HUES64 (cell line): ENCODE measurements at regions not wholly inside any gene's neighbourhood (a gene's known extent, or its start where the extent isn't known, plus 50 kb on each side); places are given as distances from the start of the nearest gene placed in this dataset.
"Not testable (repeated sequence)": the region's sequence is repeated elsewhere in the genome, so short reads cannot be mapped to it uniquely, and the experiment has no call there.

Source experiments
- H3K27ac ChIP-seq: 2 replicates; pipeline ENCODE4 v1.7.0; 2013; ENCODE audit warnings: low read depth, low read length, inconsistent platforms
- H3K27me3 ChIP-seq: 2 replicates; pipeline ENCODE4 v1.6.1; 2013; ENCODE audit warnings: mild to moderate bottlenecking, low read length; ENCODE audit not compliant: insufficient read depth
- H3K36me3 ChIP-seq: 2 replicates; pipeline ENCODE4 v1.6.1; 2013; ENCODE audit warnings: mild to moderate bottlenecking, low read length; ENCODE audit not compliant: insufficient read depth
- H3K4me1 ChIP-seq: 2 replicates; pipeline ENCODE4 v1.6.1; 2013; ENCODE audit warnings: mild to moderate bottlenecking, low read length, moderate library complexity; ENCODE audit not compliant: insufficient read depth
- H3K4me3 ChIP-seq: 2 replicates; pipeline ENCODE4 v1.5.1; 2013; ENCODE audit warnings: mild to moderate bottlenecking, low read length, moderate library complexity
- H3K9ac ChIP-seq: 2 replicates; pipeline ENCODE4 v1.6.1; 2013; ENCODE audit warnings: mild to moderate bottlenecking, low read depth, low read length
- H3K9me3 ChIP-seq: 2 replicates; pipeline ENCODE4 v1.6.1; 2013; ENCODE audit warnings: low read depth, low read length; ENCODE audit not compliant: insufficient read depth
- WGBS: fragments of 150-250, 120-280 bp; methylation state at CpG from one replicate; pipeline ENCODE4 v1.1.7; 2013; ENCODE audit warnings: missing lambda C conversion rate; 5-methylcytosine and 5-hydroxymethylcytosine counted together

DNA sequence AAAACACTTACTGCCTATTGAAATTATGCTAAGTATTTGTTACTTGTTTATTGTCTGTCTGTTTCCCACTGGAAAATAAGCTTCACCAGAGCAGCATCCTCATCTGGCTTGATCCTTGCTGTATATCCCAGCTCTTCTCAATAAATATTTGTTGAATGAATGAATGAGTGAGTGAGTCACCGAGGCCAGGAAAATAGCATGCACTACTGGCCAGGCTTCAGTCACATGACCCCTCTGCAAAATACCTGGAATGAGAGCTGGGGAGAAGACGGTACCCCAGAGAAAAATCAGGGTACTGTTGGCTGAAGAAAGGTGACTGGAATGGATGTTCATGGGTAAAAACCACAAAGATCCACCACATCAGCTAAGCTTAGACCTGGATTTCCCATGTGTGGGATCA is 331.9 kb downstream of the SHQ1 start:
- no peak overlapping the region for H3K27ac ChIP-seq
- H3K4me3 ChIP-seq, result no peak overlapping the region
- 100% methylated on average over 2 of the region's 2 CpGs for WGBS

DNA sequence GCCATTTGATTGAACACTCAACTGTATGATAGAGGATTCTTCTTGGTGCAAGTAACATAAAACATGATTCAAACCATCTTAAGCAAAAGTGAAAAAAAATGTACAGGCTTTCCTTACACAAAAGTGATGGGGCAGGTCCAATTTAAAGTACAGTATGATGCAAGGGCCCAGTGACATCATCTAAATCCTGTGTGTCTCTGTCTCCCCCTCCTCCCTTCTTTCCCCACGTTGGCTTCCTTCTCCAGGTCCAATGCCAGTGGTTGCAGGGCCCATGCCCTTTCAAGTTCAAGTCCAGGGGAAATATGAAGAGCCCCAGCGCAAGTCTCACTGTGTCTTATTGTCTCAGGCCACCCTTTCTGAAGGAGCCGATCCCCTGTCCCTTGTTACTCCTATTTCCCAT is 332.3 kb downstream of the SHQ1 start:
- Histone ChIP-seq H3K9ac (no peak overlapping the region), H3K36me3 (no peaks in the 10 kb centered on the region), H3K27ac (no peak overlapping the region), H3K9me3 (no peaks in the 10 kb centered on the region), H3K4me3 (no peak overlapping the region), H3K27me3 (no peaks in the 10 kb centered on the region), H3K4me1 (no peaks in the 10 kb centered on the region)
- WGBS, result 86% methylated on average over 3 of the region's 3 CpGs

More for the DNA sequence above, 331.9 kb downstream of the SHQ1 start:
- Histone ChIP-seq H3K4me1 (no peaks in the 10 kb centered on the region), H3K27me3 (no peaks in the 10 kb centered on the region), H3K9me3 (no peaks in the 10 kb centered on the region), H3K9ac (no peak overlapping the region), H3K36me3 (no peaks in the 10 kb centered on the region)

- H3K27me3 ChIP-seq, result no peaks in the 10 kb centered on the region
- no peaks in the 10 kb centered on the region for H3K4me1 ChIP-seq
- H3K27ac ChIP-seq, result no peak overlapping the region
- 87% methylated on average over 3 of the region's 3 CpGs for WGBS
- H3K9ac ChIP-seq, result no peak overlapping the region
- no peaks in the 10 kb centered on the region for H3K9me3 ChIP-seq
- no peaks in the 10 kb centered on the region for H3K36me3 ChIP-seq
- H3K4me3 ChIP-seq, result no peak overlapping the region
Measured at GRCh38 chr3:72515281-72515680, 333.0 kb downstream of the SHQ1 start.

GRCh38 chr3:72510247-72510646 is 338.0 kb downstream of the SHQ1 start:
- Histone ChIP-seq H3K9me3 (no peaks in the 10 kb centered on the region), H3K27ac (no peak overlapping the region), H3K4me3 (no peak overlapping the region), H3K9ac (no peak overlapping the region), H3K36me3 (no peaks in the 10 kb centered on the region), H3K27me3 (no peaks in the 10 kb centered on the region), H3K4me1 (no peaks in the 10 kb centered on the region)
- 90% methylated on average over 3 of the region's 3 CpGs for WGBS

GRCh38 chr3:72505539-72506405 is 342.5 kb downstream of the SHQ1 start:
- Histone ChIP-seq H3K9me3 (no peaks in the 10 kb centered on the region), H3K4me1 (no peaks in the 10 kb centered on the region), H3K9ac (no peak overlapping the region), H3K27me3 (no peaks in the 10 kb centered on the region), H3K4me3 (no peak overlapping the region), H3K36me3 (no peaks in the 10 kb centered on the region), H3K27ac (no peak overlapping the region)
- 93% methylated on average over 5 of the region's 6 CpGs for WGBS

- not testable (repeated sequence) for H3K9ac ChIP-seq, H3K27me3 ChIP-seq, H3K4me3 ChIP-seq, H3K9me3 ChIP-seq, H3K4me1 ChIP-seq, H3K27ac ChIP-seq, H3K36me3 ChIP-seq
- 95% methylated on average over 7 of the region's 7 CpGs for WGBS
Measured at GRCh38 chr3:72497501-72497900, 350.7 kb downstream of the SHQ1 start.

DNA sequence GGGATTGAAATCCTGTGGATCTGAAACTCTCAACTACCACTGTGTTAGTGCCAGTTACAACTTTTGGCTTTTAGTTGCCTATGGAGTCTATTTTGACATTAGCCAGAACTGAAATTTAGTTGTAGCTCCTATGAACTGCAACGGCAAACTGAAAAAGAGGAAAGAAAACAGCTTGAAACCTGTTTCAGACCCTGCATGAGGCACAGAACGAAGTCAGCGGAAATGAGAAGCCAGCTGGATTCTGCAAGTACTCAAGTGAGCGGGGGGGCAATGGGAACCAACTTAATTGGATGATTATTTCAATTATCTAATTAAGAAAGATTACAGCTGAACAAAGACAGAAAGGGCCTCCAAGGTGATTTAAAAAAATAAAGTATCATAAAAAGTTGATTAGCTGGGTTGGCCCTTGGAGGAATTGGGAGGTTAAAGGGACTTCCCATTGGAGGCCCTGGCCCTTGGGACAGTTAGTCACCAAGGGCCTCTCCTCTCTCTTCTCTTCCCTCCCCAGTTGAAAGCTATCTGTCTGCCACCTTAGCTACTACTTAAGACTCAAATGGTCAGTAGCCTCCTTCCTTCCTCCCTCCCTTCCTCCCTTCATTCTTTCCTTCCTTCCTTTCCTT is 352.1 kb downstream of the SHQ1 start:
- no peaks in the 10 kb centered on the region for H3K36me3 ChIP-seq
- H3K4me3 ChIP-seq, result no peak overlapping the region
- H3K27me3 ChIP-seq, result no peaks in the 10 kb centered on the region
- 93% methylated on average over 3 of the region's 4 CpGs for WGBS
- H3K9me3 ChIP-seq, result no peaks in the 10 kb centered on the region
- no peak overlapping the region for H3K9ac ChIP-seq
- H3K27ac ChIP-seq, result no peak overlapping the region
- peaks cover 9% of the 10 kb centered on the region for H3K4me1 ChIP-seq

DNA sequence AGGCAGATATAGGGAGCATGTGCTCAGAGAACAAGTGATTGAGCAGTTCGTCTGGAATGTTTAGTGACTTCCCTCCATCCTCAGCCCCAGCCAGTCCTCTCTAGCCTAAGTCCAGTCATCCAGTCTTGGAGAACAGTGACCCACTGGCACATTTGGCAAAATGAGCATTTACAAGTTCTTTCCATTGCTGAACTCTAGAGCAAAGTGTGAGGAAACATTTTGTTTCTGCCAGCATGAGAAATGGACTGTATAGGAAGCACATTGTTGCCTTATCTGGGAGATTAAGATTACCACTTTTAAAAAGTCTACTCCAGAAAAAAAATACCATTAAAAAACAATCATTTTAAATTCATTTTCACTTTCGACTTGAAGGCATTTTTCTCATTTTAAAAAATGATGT is 353.6 kb downstream of the SHQ1 start:
- WGBS, result 86% methylated on average over 1 of the region's 2 CpGs

DNA sequence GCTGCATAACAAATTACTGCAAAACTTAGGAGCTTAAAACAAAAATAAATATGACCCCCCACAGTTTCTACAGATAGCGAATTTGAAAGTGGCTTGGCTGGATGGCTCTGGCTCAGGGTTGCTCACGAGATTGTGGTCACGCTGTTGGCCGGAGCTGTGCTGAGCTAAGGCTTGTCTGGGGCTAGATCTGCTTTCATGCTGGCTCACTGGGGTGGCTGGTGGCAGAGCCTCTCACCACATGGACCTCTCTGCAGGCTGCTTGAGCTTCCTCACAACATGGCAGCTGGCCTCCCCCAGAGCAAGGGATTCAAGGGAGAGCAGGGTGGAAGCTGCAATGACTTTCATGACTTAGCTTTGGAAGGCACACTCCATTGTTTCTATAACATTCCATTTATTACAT is 354.1 kb downstream of the SHQ1 start:
- Histone ChIP-seq H3K27ac (no peak overlapping the region), H3K36me3 (no peaks in the 10 kb centered on the region), H3K4me3 (no peak overlapping the region), H3K9ac (no peak overlapping the region), H3K27me3 (no peaks in the 10 kb centered on the region), H3K9me3 (no peaks in the 10 kb centered on the region), H3K4me1 (peaks cover 16% of the 10 kb centered on the region)
- 97% methylated on average over 4 of the region's 4 CpGs for WGBS

More for the DNA sequence above, 353.6 kb downstream of the SHQ1 start:
- H3K9me3 ChIP-seq, result no peaks in the 10 kb centered on the region
- no peak overlapping the region for H3K27ac ChIP-seq
- no peak overlapping the region for H3K4me3 ChIP-seq
- H3K4me1 ChIP-seq, result peaks cover 16% of the 10 kb centered on the region
- H3K9ac ChIP-seq, result no peak overlapping the region
- H3K36me3 ChIP-seq, result no peaks in the 10 kb centered on the region
- no peaks in the 10 kb centered on the region for H3K27me3 ChIP-seq

DNA sequence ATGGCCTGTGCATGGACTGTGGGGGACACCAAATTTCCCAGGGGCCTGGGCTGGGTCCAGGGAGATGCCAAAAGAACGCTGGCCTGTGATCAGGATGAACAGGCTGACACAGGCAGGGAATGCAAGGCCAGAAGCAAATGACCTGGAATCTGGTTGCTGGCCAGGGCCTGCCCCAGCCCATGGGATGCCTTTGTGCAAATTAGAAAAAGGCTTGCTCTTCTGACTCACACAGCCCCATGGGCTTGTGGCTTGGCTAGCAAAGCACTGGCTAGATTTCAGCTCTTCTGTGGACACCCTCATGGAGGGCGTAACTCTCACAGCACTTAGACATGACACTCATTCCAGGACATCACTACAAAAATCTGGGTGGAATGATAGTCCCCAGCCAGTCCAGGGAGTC is 356.0 kb downstream of the SHQ1 start:
- no peaks in the 10 kb centered on the region for H3K27me3 ChIP-seq
- H3K9ac ChIP-seq, result no peak overlapping the region
- H3K9me3 ChIP-seq, result no peaks in the 10 kb centered on the region
- WGBS, result 86% methylated on average over 2 of the region's 2 CpGs
- H3K4me3 ChIP-seq, result no peak overlapping the region
- H3K4me1 ChIP-seq, result peaks cover 28% of the 10 kb centered on the region
- no peak overlapping the region for H3K27ac ChIP-seq
- no peaks in the 10 kb centered on the region for H3K36me3 ChIP-seq

GRCh38 chr3:72490688-72491435 is 357.4 kb downstream of the SHQ1 start:
- Histone ChIP-seq H3K9ac (no peak overlapping the region), H3K4me1 (peaks cover 34% of the 10 kb centered on the region), H3K36me3 (no peaks in the 10 kb centered on the region), H3K9me3 (no peaks in the 10 kb centered on the region), H3K27ac (peak overlapping the region; percentile 9; the same call in 1 of the 2 replicates), H3K27me3 (no peaks in the 10 kb centered on the region), H3K4me3 (no peak overlapping the region)
- 30% methylated on average over 6 of the region's 6 CpGs for WGBS
